ENCODE measurements at regions not wholly inside any gene's neighbourhood (a gene's known extent, or its start where the extent isn't known, plus 50 kb on each side); places are given as distances from the start of the nearest gene placed in this dataset.
"Not testable (repeated sequence)": the region's sequence is repeated elsewhere in the genome, so short reads cannot be mapped to it uniquely, and the experiment has no call there.

- DNase-seq = no peak
Measured at GRCh38 chrX:121172703-121173102, 125.3 kb downstream of the GLUD2 start.

- no peak for DNase-seq
Measured at GRCh38 chrX:121179972-121180371, 132.6 kb downstream of the GLUD2 start.

- DNase-seq = no peak
Measured at GRCh38 chrX:121191779-121192178, 144.4 kb downstream of the GLUD2 start.

GRCh38 chrX:121195719-121196118 is 148.3 kb downstream of the GLUD2 start:
- DNase-seq = no peak

GRCh38 chrX:121196872-121197444 is 149.5 kb downstream of the GLUD2 start:
- not testable (repeated sequence) for DNase-seq

GRCh38 chrX:121208563-121208962 is 161.2 kb downstream of the GLUD2 start:
- DNase-seq = no peak

GRCh38 chrX:121216641-121217374 is 169.4 kb downstream of the GLUD2 start:
- DNase-seq = no peak

- no peak for DNase-seq
Measured at GRCh38 chrX:121221322-121221977, 174.0 kb downstream of the GLUD2 start.

GRCh38 chrX:121227888-121228287 is 180.5 kb downstream of the GLUD2 start:
- DNase-seq = no peak

- no peak for DNase-seq
Measured at GRCh38 chrX:121231566-121232358, 184.4 kb downstream of the GLUD2 start.

- no peak for DNase-seq
Measured at GRCh38 chrX:121236040-121236439, 188.6 kb downstream of the GLUD2 start.

- DNase-seq = no peak
Measured at GRCh38 chrX:121238093-121238492, 190.7 kb downstream of the GLUD2 start.

- DNase-seq = no peak
Measured at GRCh38 chrX:121244511-121244910, 197.1 kb downstream of the GLUD2 start.

- no peak for DNase-seq
Measured at GRCh38 chrX:121245763-121246162, 198.4 kb downstream of the GLUD2 start.

GRCh38 chrX:121254336-121254735 is 206.9 kb downstream of the GLUD2 start:
- DNase-seq = no peak

- DNase-seq = no peak
Measured at GRCh38 chrX:121256647-121257046, 209.2 kb downstream of the GLUD2 start.

- DNase-seq = no peak
Measured at GRCh38 chrX:121258545-121258944, 211.1 kb downstream of the GLUD2 start.

- no peak for DNase-seq
Measured at GRCh38 chrX:121259170-121259569, 211.8 kb downstream of the GLUD2 start.

- no peak for DNase-seq
Measured at GRCh38 chrX:121260596-121261240, 213.3 kb downstream of the GLUD2 start.

- DNase-seq = no peak
Measured at GRCh38 chrX:121283921-121284320, 236.5 kb downstream of the GLUD2 start.

GRCh38 chrX:121298499-121298898 is 251.1 kb downstream of the GLUD2 start:
- DNase-seq = no peak

- no peak for DNase-seq
Measured at GRCh38 chrX:121301356-121301755, 253.9 kb downstream of the GLUD2 start.

GRCh38 chrX:121301822-121302221 is 254.4 kb downstream of the GLUD2 start:
- no peak for DNase-seq
